GM12875 (cell line): ENCODE measurements at regions not wholly inside any gene's neighbourhood (a gene's known extent, or its start where the extent isn't known, plus 50 kb on each side); places are given as distances from the start of the nearest gene placed in this dataset.
"Not testable (repeated sequence)": the region's sequence is repeated elsewhere in the genome, so short reads cannot be mapped to it uniquely, and the experiment has no call there.

Experiments used
- H3K4me3 ChIP-seq: one replicate; pipeline ENCODE4 v1.5.1; 2011; ENCODE audit warnings: low read depth, low read length, control low read depth

DNA sequence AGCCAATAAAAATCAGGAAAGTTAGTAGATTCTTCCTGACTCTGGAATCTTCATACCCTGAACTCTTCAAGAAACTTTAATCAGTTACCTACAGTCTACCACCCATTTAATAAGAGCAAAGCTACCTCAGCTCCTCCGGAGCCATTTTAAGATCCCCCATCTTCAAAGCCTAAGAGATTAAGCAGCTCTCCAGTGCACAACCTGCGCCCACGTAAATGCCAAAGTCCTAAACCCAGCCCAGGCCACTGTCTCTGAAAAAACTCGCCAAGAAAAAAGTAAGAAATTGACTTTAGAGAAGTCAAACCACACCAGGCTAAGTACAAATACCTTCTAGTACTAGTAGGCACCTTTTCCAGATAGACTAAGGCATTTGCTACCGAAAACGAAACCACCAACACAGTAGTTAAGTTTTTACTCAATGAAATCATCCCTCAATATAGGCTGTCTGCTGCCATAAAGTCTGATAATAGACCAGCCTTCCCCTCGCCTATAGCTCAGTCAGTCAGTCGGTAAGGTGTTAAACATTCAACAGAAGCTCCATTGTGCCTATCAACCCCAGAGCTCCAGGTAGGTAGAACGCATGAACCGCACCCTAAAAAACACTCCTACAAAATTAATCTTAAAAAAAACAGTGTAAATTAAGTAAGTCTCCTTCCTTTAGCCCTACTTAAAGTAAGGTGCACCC, 122.2 kb upstream of the DEFB108B start:
- H3K4me3 ChIP-seq: not testable (repeated sequence)

DNA sequence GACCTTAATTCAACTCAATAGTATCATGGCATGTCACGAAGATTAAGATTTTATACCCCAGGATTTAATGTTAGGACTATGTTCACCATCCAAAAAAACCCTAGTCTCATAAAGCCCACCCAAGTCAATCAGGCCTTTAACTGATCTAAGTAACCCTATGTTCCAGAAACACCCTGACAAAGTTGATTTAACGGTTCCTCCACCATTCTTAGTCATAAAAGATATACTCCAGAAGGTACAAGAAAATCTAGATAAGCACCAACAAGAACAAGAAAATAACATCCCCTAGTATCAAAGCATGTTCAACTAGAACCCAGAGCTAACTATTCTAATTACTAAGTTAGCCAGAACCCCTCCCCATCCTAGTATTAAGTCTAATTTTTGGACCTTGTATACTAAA, 120.7 kb upstream of the DEFB108B start:
- not testable (repeated sequence) for H3K4me3 ChIP-seq

DNA sequence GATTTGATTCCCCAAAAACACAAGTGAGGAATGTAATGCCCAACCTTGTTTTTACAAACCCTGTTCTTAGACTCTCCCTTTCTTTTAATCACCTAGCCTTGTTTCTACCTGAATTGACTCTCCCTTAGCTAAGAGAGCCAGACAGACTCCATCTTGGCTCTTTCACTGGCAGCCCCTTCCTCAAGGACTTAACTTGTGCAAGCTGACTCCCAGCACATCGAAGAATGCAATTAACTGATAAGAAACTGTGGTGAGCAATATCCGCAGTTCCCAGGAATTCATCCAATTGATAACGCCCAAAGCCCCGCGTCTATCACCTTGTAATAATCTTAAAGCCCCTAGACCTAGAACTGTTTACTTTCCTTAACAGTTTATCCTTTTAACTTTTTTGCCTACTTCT, 120.2 kb upstream of the DEFB108B start:
- not testable (repeated sequence) for H3K4me3 ChIP-seq

DNA sequence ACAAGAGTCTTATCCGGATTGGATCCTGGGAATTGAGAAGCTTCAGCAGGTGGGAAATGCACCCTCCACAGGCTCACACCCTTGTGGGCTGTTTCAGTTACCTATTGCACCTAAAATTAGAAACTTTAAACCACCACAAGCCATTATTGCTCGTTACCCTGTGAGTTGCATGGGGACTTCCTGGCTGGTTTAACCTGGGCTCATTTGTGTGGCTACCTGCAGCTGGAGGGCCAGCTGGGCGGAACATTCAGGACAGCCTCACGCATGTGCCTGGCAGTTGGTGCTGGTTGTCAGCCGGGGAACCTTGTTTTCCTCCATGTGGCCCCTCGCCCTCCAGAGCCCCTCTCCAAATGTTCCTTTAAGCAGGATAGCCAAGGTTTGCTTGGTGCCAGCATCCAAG, 118.5 kb upstream of the DEFB108B start:
- not testable (repeated sequence) for H3K4me3 ChIP-seq

DNA sequence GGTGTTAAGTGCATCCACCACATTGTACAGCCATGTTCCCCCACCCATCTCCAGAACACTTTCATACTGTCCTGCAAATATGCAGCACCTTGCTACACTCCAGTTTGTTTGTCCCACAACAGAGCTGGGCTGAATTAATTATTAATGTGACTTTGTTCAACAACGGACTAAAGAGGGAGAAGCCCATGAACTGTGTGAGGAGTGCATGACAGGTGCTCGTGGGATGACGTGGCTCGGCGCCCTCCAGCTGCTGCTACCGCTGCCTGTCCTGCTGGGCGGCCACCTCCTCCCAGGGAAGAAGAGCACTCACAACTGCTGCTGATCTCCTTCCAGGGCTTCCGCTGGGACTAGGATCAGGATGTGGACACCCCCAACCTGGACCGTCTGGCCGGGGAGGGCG, 111.2 kb upstream of the DEFB108B start:
- H3K4me3 ChIP-seq: not testable (repeated sequence)

DNA sequence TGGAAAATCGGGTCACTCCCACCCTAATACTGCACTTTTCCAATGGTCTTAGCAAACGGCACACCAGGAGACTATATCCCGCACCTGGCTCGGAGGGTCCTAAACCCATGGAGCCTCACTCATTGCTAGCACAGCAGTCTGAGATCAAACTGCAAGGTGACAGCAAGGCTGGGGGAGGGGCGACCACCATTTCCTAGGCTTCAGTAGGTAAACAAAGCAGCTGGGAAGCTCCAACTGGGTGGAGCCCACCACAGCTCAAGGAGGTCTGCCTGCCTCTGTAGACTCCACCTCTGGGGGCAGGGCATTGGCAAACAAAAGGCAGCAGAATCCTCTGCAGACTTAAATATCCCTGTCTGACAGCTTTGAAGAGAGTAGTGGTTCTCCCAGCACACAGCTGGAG, 109.0 kb upstream of the DEFB108B start:
- H3K4me3 ChIP-seq: not testable (repeated sequence)

DNA sequence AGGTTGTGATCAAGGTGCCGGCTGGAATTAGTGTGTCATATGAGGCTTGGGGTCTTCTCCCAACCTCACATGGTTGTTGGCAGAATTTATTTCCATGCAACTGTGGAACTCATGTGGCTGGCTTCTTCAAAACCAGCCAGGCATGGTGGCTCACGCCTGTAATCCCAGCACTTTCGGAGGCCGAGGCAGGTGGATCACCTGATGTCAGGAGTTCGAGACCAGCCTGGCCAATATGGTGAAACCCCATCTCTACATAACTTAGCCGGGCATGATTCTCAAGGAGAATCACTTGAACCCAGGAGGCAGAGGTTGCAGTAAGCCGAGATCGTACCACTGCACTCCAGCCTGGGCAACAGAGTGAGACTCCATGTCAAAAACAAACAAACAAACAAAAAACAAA, 102.3 kb upstream of the DEFB108B start:
- H3K4me3 ChIP-seq: not testable (repeated sequence)

DNA sequence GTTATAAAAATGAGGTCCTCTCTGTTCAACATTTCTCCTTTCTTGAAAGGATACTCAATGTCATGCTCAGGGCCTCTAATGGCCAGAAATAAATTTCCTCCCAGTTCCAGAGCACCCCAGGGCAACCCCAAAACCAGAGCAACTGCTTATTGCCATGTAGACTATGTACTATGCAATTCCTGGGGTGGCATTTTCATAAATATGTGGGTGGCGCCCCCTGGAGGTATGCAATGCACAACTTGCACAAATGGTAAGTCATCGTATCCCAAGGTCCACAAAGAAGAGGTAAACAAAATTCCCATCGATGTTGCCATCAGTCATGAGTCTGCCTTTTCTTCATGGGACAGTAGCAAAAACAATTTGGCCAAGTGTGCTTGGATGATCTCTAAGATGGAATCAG, 98.6 kb upstream of the DEFB108B start:
- H3K4me3 ChIP-seq: not testable (repeated sequence)

DNA sequence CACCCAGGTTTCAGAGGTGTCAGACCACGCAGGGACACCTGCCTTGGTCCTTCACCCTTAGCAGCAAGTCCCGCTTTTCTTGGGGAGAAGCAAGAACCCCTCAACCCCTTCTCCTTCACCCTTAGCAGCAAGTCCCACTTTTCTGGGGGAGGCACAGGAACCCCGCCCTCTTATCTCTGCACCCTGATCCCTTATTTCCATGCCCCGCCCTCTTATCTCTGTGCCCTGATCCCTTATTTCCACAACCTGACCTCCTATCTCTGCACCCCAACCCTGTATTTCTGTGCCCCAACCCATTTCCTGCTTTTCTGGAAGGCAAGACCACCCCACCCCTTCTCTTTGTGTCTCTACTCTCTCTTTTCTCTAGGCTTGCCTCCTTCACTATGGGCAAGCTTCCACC, 94.7 kb upstream of the DEFB108B start:
- H3K4me3 ChIP-seq: not testable (repeated sequence)

DNA sequence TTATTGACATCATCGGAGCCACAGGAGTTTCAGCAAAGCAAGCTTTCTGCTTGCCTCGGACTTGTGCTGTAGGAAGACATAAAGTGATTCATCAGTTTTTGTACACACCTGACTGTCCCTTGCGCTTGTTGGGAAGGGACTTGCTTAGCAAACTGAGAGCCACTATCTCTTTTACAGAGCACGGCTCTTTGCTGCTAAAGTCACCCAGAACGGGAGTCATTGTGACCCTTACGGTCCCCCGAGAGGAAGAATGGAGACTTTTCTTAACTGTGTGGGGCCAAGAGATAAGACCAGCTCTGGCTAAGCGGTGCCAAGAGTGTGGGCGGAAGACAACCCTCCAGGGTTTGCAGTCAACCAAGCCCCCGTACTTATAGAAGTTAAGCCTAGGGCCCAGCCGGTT, 89.6 kb upstream of the DEFB108B start:
- H3K4me3 ChIP-seq: not testable (repeated sequence)

DNA sequence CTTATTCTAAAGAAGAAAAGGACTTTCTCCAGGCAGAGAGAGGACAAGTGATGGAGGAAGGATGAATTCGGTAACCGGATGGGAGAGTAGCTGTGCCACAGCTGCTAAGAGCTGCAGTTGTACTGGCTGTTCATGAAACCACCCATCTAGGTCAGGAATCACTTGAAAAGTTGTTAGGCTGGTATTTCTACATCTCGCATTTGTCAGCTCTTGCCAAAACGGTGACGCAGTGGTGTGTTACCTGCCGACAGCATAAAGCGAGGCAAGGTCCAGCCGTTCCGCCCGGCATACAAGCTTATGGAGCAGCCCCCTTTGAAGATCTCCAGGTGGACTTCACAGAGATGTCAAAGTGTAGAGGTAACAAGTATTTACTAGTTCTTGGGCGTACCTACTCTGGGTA, 87.3 kb upstream of the DEFB108B start:
- H3K4me3 ChIP-seq: not testable (repeated sequence)

DNA sequence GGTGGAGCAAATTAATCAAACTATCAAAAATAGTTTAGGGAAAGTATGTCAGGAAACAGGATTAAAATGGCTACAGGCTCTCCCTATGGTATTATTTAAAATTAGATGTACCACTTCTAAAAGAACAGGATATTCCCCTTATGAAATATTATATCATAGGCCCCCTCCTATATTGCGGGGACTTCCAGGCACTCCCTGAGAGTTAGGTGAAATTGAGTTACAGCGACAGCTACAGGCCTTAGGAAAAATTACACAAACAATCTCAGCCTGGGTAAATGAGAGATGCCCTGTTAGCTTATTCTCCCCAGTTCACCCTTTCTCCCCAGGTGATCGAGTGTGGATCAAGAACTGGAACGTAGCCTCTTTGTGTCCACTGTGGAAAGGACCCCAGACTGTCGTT, 86.7 kb upstream of the DEFB108B start:
- not testable (repeated sequence) for H3K4me3 ChIP-seq

DNA sequence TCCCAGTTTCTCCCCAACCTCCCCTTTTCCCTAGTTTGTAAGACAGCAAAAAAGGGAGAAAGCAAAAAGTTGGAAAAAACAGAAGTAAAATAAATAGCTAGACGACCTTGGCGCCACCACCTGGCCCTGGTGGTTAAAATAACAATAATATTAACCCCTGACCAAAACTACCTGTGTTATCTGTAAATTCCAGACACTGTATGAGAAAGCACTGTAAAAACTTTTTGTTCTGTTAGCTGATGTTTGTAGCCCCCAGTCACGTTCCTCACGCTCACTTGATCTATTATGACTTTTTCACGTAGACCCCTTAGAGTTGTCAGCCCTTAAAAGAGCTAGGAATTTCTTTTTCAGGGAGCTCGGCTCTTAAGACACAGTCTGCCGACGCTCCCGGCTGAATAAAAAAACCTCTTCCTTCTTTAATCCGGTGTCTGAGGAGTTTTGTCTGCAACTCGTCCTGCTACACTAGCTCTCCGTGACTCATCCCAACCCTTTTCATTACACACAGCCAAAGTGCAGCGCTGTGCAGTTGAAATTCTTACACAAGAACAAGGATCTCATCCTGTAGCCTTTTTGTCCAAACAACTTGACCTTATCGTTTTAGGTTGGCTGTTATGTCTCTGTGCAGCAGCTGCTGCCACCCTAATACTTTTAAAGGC, 83.9 kb upstream of the DEFB108B start:
- H3K4me3 ChIP-seq: not testable (repeated sequence)

DNA sequence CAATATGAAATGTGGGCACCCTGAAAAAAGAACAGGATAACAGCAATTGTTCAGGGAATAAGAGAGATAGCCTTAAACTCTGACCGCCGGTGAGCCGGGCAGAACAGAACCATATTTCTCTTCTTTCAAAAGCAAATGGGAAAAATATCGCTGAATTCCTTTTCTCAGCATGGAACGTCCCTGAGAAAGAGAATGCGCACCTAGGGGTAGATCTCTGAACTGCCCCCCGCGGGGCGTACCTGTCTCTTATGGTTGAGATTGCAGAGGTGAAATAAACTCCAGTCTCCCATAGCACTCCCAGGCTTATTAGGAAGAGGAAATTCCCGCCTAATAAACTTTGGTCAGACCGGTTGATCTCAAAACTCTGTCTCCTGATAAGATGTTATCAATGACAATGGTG, 82.1 kb upstream of the DEFB108B start:
- H3K4me3 ChIP-seq: not testable (repeated sequence)

DNA sequence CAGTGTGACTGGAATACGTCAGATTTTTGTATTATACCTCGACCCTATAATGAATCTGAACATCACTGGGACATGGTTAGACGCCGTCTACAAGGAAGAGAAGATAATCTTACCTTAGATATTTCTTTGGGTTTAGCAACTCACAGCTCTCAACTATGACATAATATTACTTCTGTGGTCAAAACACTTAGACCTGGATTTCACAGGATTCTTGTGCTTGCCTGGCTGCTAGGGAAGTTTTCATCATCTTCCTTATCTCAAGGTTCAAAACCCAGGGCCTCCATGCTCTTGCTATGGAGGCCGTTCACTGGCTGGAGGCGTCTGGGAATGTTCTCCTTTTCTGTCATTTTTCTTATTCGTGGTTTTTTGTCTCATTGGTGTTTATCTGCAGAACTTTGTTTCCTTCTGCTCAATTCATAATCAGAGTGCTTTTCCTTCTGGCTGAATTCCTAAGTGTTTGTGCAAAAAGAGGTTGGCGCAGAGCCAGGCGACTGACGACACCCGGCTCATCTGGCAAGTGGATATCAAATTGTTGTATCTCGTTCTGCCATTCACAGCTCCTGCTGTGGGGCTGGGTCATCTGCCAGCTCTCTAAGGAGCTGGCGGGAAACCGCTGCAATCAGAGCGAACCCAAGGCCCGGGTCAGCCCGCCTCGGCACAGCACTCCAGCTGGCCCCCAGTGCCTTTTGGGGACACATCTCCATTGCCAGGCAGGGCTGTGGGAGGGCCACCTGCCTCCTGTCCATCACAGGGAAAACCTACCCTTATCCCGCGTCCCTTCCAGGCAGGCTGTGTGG, 68.1 kb upstream of the DEFB108B start:
- not testable (repeated sequence) for H3K4me3 ChIP-seq

DNA sequence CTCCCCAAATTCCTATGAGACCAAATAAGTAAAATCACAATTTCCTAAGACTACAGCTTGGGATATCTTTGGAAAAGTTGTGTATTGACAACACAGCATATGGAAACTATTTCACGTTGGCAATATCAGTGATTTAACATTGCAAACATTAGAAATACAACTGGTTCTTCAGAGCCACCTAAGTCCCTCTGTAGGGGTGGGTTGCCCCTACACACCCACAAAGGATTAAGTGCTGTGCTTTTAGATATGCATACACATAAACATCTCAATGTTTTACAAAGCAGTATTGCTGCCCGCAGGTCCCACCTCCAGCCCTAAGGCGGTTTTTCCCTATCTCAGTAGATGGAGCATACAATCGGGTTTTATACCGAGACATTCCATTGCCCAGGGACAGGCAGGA, 66.0 kb upstream of the DEFB108B start:
- not testable (repeated sequence) for H3K4me3 ChIP-seq

DNA sequence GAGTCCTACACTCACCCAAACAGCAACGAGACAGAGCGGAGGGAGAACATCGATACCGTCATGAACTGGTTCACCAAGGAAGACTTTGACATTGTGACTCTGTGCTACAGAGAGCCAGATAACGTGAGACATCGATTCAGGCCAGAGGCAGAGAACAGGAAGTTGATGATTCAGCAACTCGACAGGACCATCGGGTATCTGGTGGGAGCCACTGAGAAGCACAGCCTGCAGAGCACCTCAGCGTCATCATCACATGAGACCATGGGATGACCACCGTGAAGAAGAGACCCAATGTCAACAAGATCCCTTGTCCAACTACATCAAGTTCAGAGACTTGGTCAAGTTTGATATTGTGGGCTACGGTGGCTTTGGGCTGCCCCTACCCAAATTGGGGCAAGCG, 60.8 kb upstream of the DEFB108B start:
- not testable (repeated sequence) for H3K4me3 ChIP-seq
